BLaER1 (cell line): ENCODE measurements at regions not wholly inside any gene's neighbourhood (a gene's known extent, or its start where the extent isn't known, plus 50 kb on each side); places are given as distances from the start of the nearest gene placed in this dataset.
"Not testable (repeated sequence)": the region's sequence is repeated elsewhere in the genome, so short reads cannot be mapped to it uniquely, and the experiment has no call there.

Experiments used
- H3K27ac ChIP-seq: shearing (Covaris generic); formaldehyde crosslinking; 2 replicates; pipeline ENCODE4 v1.8.1; 2022
- H3K27me3 ChIP-seq: shearing (Covaris generic); formaldehyde crosslinking; 2 replicates; pipeline ENCODE4 v1.8.1; 2022
- H3K36me3 ChIP-seq: shearing (Covaris generic); formaldehyde crosslinking; 2 replicates; pipeline ENCODE4 v1.8.1; 2022
- H3K4me1 ChIP-seq: shearing (Covaris generic); formaldehyde crosslinking; 2 replicates; pipeline ENCODE4 v1.8.1; 2022
- H3K4me2 ChIP-seq: shearing (Covaris generic); formaldehyde crosslinking; 2 replicates; pipeline ENCODE4 v1.8.1; 2022
- H3K4me3 ChIP-seq: shearing (Covaris generic); formaldehyde crosslinking; 2 replicates; pipeline ENCODE4 v1.8.1; 2022
- H3K9ac ChIP-seq: shearing (Covaris generic); formaldehyde crosslinking; 2 replicates; pipeline ENCODE4 v1.8.1; 2022
- H3K9me3 ChIP-seq: shearing (Covaris generic); formaldehyde crosslinking; 2 replicates; pipeline ENCODE4 v1.8.1; 2022
- H4K20me1 ChIP-seq: shearing (Covaris generic); formaldehyde crosslinking; 2 replicates; pipeline ENCODE4 v1.8.1; 2022

GRCh38 chr9:85792057-85792456 is 50.3 kb upstream of the AGTPBP1 start:
- H3K9ac ChIP-seq, H3K9me3 ChIP-seq, H3K4me1 ChIP-seq, H3K4me3 ChIP-seq, H3K4me2 ChIP-seq, H3K27ac ChIP-seq, H4K20me1 ChIP-seq, H3K27me3 ChIP-seq, H3K36me3 ChIP-seq: not testable (repeated sequence)

GRCh38 chr9:85802978-85803695 is 61.4 kb upstream of the AGTPBP1 start:
- H4K20me1 ChIP-seq, H3K9ac ChIP-seq, H3K27ac ChIP-seq, H3K27me3 ChIP-seq, H3K4me3 ChIP-seq, H3K36me3 ChIP-seq, H3K4me2 ChIP-seq, H3K9me3 ChIP-seq: not testable (repeated sequence)
- peaks cover 17% of the 10 kb centered on the region for H3K4me1 ChIP-seq

GRCh38 chr9:85804847-85805133 is 63.0 kb upstream of the AGTPBP1 start:
- H3K27me3 ChIP-seq, H3K9ac ChIP-seq, H3K9me3 ChIP-seq, H4K20me1 ChIP-seq, H3K27ac ChIP-seq: not testable (repeated sequence)
- H3K4me3 ChIP-seq = peak overlapping the region; percentile 89
- H3K36me3 ChIP-seq = peaks cover 21% of the 10 kb centered on the region
- H3K4me2 ChIP-seq = peak overlapping the region; percentile 63
- H3K4me1 ChIP-seq = peaks cover 17% of the 10 kb centered on the region

- Histone ChIP-seq H3K9ac (peak overlapping the region; percentile 87), H3K4me1 (peaks cover 17% of the 10 kb centered on the region), H3K4me2 (peak overlapping the region; percentile 81), H3K36me3 (peaks cover 21% of the 10 kb centered on the region), H3K27ac (peak overlapping the region; percentile 89), H3K4me3 (peak overlapping the region; percentile 89)
- not testable (repeated sequence) for H4K20me1 ChIP-seq, H3K9me3 ChIP-seq, H3K27me3 ChIP-seq
Measured at GRCh38 chr9:85805134-85806005, 63.6 kb upstream of the AGTPBP1 start.

- not testable (repeated sequence) for H3K27ac ChIP-seq, H3K27me3 ChIP-seq, H3K4me2 ChIP-seq, H3K9me3 ChIP-seq, H3K9ac ChIP-seq, H3K4me3 ChIP-seq
- Histone ChIP-seq H3K36me3 (peaks cover 24% of the 10 kb centered on the region), H3K4me1 (peaks cover 17% of the 10 kb centered on the region), H4K20me1 (peaks cover 13% of the 10 kb centered on the region; the same call in 1 of the 2 replicates)
Measured at GRCh38 chr9:85808329-85808728, 66.6 kb upstream of the AGTPBP1 start.

- not testable (repeated sequence) for H3K4me1 ChIP-seq, H3K4me2 ChIP-seq, H3K9ac ChIP-seq, H3K4me3 ChIP-seq, H3K27ac ChIP-seq, H3K27me3 ChIP-seq, H3K9me3 ChIP-seq
- peaks cover 26% of the 10 kb centered on the region for H3K36me3 ChIP-seq
- H4K20me1 ChIP-seq = peaks cover 25% of the 10 kb centered on the region; the same call in 1 of the 2 replicates
Measured at GRCh38 chr9:85813388-85813787, 71.6 kb upstream of the AGTPBP1 start.

- not testable (repeated sequence) for H3K9ac ChIP-seq, H3K27me3 ChIP-seq, H3K4me2 ChIP-seq, H3K4me1 ChIP-seq, H3K4me3 ChIP-seq, H3K27ac ChIP-seq, H3K9me3 ChIP-seq
- H4K20me1 ChIP-seq = peaks cover 26% of the 10 kb centered on the region; the same call in 1 of the 2 replicates
- H3K36me3 ChIP-seq = peaks cover 18% of the 10 kb centered on the region; the same call in 1 of the 2 replicates
Measured at GRCh38 chr9:85814800-85815199, 73.0 kb upstream of the AGTPBP1 start.

GRCh38 chr9:85818971-85819370 is 77.2 kb upstream of the AGTPBP1 start:
- H3K27me3 ChIP-seq, H3K9me3 ChIP-seq, H3K4me3 ChIP-seq, H3K9ac ChIP-seq, H3K4me1 ChIP-seq, H3K4me2 ChIP-seq, H3K27ac ChIP-seq: not testable (repeated sequence)
- peaks cover 46% of the 10 kb centered on the region for H3K36me3 ChIP-seq
- peaks cover 22% of the 10 kb centered on the region; the same call in 1 of the 2 replicates for H4K20me1 ChIP-seq

- H3K4me2 ChIP-seq, H3K9ac ChIP-seq, H3K4me3 ChIP-seq, H3K9me3 ChIP-seq, H4K20me1 ChIP-seq, H3K27me3 ChIP-seq, H3K27ac ChIP-seq, H3K4me1 ChIP-seq: not testable (repeated sequence)
- H3K36me3 ChIP-seq = peaks cover 54% of the 10 kb centered on the region
Measured at GRCh38 chr9:85820598-85820997, 78.8 kb upstream of the AGTPBP1 start.

- not testable (repeated sequence) for H3K27me3 ChIP-seq, H3K9me3 ChIP-seq, H3K9ac ChIP-seq, H3K4me1 ChIP-seq, H3K27ac ChIP-seq, H3K4me2 ChIP-seq, H4K20me1 ChIP-seq, H3K4me3 ChIP-seq
- H3K36me3 ChIP-seq = peaks cover 41% of the 10 kb centered on the region
Measured at GRCh38 chr9:85824949-85825348, 83.2 kb upstream of the AGTPBP1 start.

- not testable (repeated sequence) for H3K4me1 ChIP-seq, H3K4me2 ChIP-seq, H3K9ac ChIP-seq, H3K4me3 ChIP-seq, H4K20me1 ChIP-seq, H3K27ac ChIP-seq, H3K27me3 ChIP-seq, H3K9me3 ChIP-seq
- peaks cover 21% of the 10 kb centered on the region for H3K36me3 ChIP-seq
Measured at GRCh38 chr9:85834591-85834990, 92.8 kb upstream of the AGTPBP1 start.

- not testable (repeated sequence) for H3K9me3 ChIP-seq, H3K27ac ChIP-seq, H3K27me3 ChIP-seq, H4K20me1 ChIP-seq, H3K9ac ChIP-seq, H3K4me3 ChIP-seq, H3K4me2 ChIP-seq, H3K4me1 ChIP-seq
- peaks cover 36% of the 10 kb centered on the region for H3K36me3 ChIP-seq
Measured at GRCh38 chr9:85843949-85844348, 97.0 kb upstream of the NAA35 start.

- H3K9ac ChIP-seq, H3K4me2 ChIP-seq, H3K27ac ChIP-seq, H3K27me3 ChIP-seq, H4K20me1 ChIP-seq, H3K9me3 ChIP-seq, H3K4me1 ChIP-seq, H3K4me3 ChIP-seq: not testable (repeated sequence)
- peaks cover 27% of the 10 kb centered on the region for H3K36me3 ChIP-seq
Measured at GRCh38 chr9:85847782-85848181, 93.2 kb upstream of the NAA35 start.
